ENCODE measurements at regions not wholly inside any gene's neighbourhood (a gene's known extent, or its start where the extent isn't known, plus 50 kb on each side); places are given as distances from the start of the nearest gene placed in this dataset.

- Mint-ChIP-seq H3K4me3 (ENCODE audit: low read depth) (no peak overlapping the region), H3K9me3 (ENCODE audit: low read depth) (peaks cover 6% of the 10 kb centered on the region), H3K27ac (no peak overlapping the region), H3K36me3 (ENCODE audit: insufficient read depth) (no peaks in the 10 kb centered on the region), H3K4me1 (ENCODE audit: low read depth) (no peaks in the 10 kb centered on the region), H3K27me3 (no peaks in the 10 kb centered on the region)
- no peak for TF ChIP-seq CTCF (IDR thresholded peaks at IDR 0.05; ENCODE audit: unreplicated experiment)
- DNase-seq (ENCODE audit: low spot score, unreplicated experiment), result no peak
These were observed 65.9 kb upstream of the MAOA start for GRCh38 chrX:43590150-43590549.

- no peak for TF ChIP-seq CTCF (IDR thresholded peaks at IDR 0.05; ENCODE audit: unreplicated experiment)
- H3K4me1 Mint-ChIP-seq (ENCODE audit: low read depth), result no peaks in the 10 kb centered on the region
- H3K36me3 Mint-ChIP-seq (ENCODE audit: insufficient read depth), result no peaks in the 10 kb centered on the region
- DNase-seq (ENCODE audit: low spot score, unreplicated experiment), result no peak
- H3K27ac Mint-ChIP-seq, result no peak overlapping the region
- H3K9me3 Mint-ChIP-seq (ENCODE audit: low read depth), result peaks cover 11% of the 10 kb centered on the region
- no peaks in the 10 kb centered on the region for H3K27me3 Mint-ChIP-seq
- no peak overlapping the region for H3K4me3 Mint-ChIP-seq (ENCODE audit: low read depth)
These were observed 63.5 kb upstream of the MAOA start for GRCh38 chrX:43592597-43592996.

GRCh38 chrX:43595931-43596330 is 60.2 kb upstream of the MAOA start:
- H3K4me3 Mint-ChIP-seq (ENCODE audit: low read depth), result no peak overlapping the region
- peaks cover 11% of the 10 kb centered on the region for H3K9me3 Mint-ChIP-seq (ENCODE audit: low read depth)
- H3K4me1 Mint-ChIP-seq (ENCODE audit: low read depth), result no peaks in the 10 kb centered on the region
- no peak for TF ChIP-seq CTCF (IDR thresholded peaks at IDR 0.05; ENCODE audit: unreplicated experiment)
- DNase-seq (ENCODE audit: low spot score, unreplicated experiment), result no peak
- no peaks in the 10 kb centered on the region for H3K36me3 Mint-ChIP-seq (ENCODE audit: insufficient read depth)
- no peaks in the 10 kb centered on the region for H3K27me3 Mint-ChIP-seq
- H3K27ac Mint-ChIP-seq, result no peak overlapping the region

- Mint-ChIP-seq H3K9me3 (ENCODE audit: low read depth) (peaks cover 28% of the 10 kb centered on the region), H3K4me3 (ENCODE audit: low read depth) (no peak overlapping the region), H3K27ac (no peak overlapping the region), H3K36me3 (ENCODE audit: insufficient read depth) (peaks cover 2% of the 10 kb centered on the region), H3K27me3 (no peaks in the 10 kb centered on the region), H3K4me1 (ENCODE audit: low read depth) (no peaks in the 10 kb centered on the region)
- TF ChIP-seq CTCF (IDR thresholded peaks at IDR 0.05; ENCODE audit: unreplicated experiment), result no peak
- no peak for DNase-seq (ENCODE audit: low spot score, unreplicated experiment)
These were observed 51.3 kb upstream of the MAOA start for GRCh38 chrX:43604753-43605152.

GRCh38 chrX:43605351-43605750 is 50.7 kb upstream of the MAOA start:
- no peaks in the 10 kb centered on the region for H3K4me1 Mint-ChIP-seq (ENCODE audit: low read depth)
- H3K36me3 Mint-ChIP-seq (ENCODE audit: insufficient read depth), result peaks cover 2% of the 10 kb centered on the region
- H3K27ac Mint-ChIP-seq, result no peak overlapping the region
- TF ChIP-seq CTCF (IDR thresholded peaks at IDR 0.05; ENCODE audit: unreplicated experiment), result no peak
- DNase-seq (ENCODE audit: low spot score, unreplicated experiment), result no peak
- peaks cover 28% of the 10 kb centered on the region for H3K9me3 Mint-ChIP-seq (ENCODE audit: low read depth)
- no peak overlapping the region for H3K4me3 Mint-ChIP-seq (ENCODE audit: low read depth)
- no peaks in the 10 kb centered on the region for H3K27me3 Mint-ChIP-seq

All from progenitor cell of endocrine pancreas (in vitro differentiated cells).